ENCODE measurements at regions not wholly inside any gene's neighbourhood (a gene's known extent, or its start where the extent isn't known, plus 50 kb on each side); places are given as distances from the start of the nearest gene placed in this dataset.

- Histone ChIP-seq H3K27me3 (peaks cover 5% of the 10 kb centered on the region), H3K36me3 (replicated peaks; ENCODE audit: insufficient read depth, low read depth) (no peaks in the 10 kb centered on the region), H2AFZ (no peak overlapping the region), H3K9me2 (replicated peaks; ENCODE audit: insufficient read depth) (no peaks in the 10 kb centered on the region), H3K4me3 (no peak overlapping the region), H3K79me2 (no peaks in the 10 kb centered on the region), H3K4me2 (no peak overlapping the region), H3K27ac (no peak overlapping the region), H3K9me3 (ENCODE audit: low read depth) (no peaks in the 10 kb centered on the region), H3K4me1 (ENCODE audit: insufficient read depth) (no peaks in the 10 kb centered on the region), H4K20me1 (ENCODE audit: insufficient read depth, poor library complexity, severe bottlenecking) (no peaks in the 10 kb centered on the region)
- no peak for TF ChIP-seq CTCF (IDR thresholded peaks at IDR 0.05; ENCODE audit: poor library complexity)
- no peak for TF ChIP-seq EZH2 (IDR thresholded peaks at IDR 0.05; ENCODE audit: borderline replicate concordance)
- DNase-seq (ENCODE audit: low spot score) = no peak
- WGBS (ENCODE audit: low lambda C conversion rate, missing lambda C conversion rate) = 75% methylated on average over 6 of the region's 6 CpGs
These were observed 241.3 kb downstream of the GRIN2B start for GRCh38 chr12:13740149-13740545.

- H2AFZ ChIP-seq = no peak overlapping the region
- no peaks in the 10 kb centered on the region for H3K79me2 ChIP-seq
- DNase-seq (ENCODE audit: low spot score) = no peak
- H3K9me2 ChIP-seq (replicated peaks; ENCODE audit: insufficient read depth) = no peaks in the 10 kb centered on the region
- 93% methylated on average over 5 of the region's 5 CpGs for WGBS (ENCODE audit: low lambda C conversion rate, missing lambda C conversion rate)
- no peak for TF ChIP-seq CTCF (IDR thresholded peaks at IDR 0.05; ENCODE audit: poor library complexity)
- TF ChIP-seq EZH2 (IDR thresholded peaks at IDR 0.05; ENCODE audit: borderline replicate concordance) = no peak
- no peak for TF ChIP-seq EZH2phosphoT487 (IDR thresholded peaks at IDR 0.05; ENCODE audit: low read depth, severe bottlenecking, unreplicated experiment)
- no peak overlapping the region for H3K27ac ChIP-seq
- no peaks in the 10 kb centered on the region for H4K20me1 ChIP-seq (ENCODE audit: insufficient read depth, poor library complexity, severe bottlenecking)
- H3K4me1 ChIP-seq (ENCODE audit: insufficient read depth) = no peaks in the 10 kb centered on the region
- H3K27me3 ChIP-seq = no peaks in the 10 kb centered on the region
- H3K36me3 ChIP-seq (replicated peaks; ENCODE audit: insufficient read depth, low read depth) = no peaks in the 10 kb centered on the region
- no peaks in the 10 kb centered on the region for H3K9me3 ChIP-seq (ENCODE audit: low read depth)
- H3K4me2 ChIP-seq = no peak overlapping the region
- H3K4me3 ChIP-seq = no peak overlapping the region
These were observed 245.7 kb downstream of the GRIN2B start for GRCh38 chr12:13735734-13736133.

- DNase-seq (ENCODE audit: low spot score) = no peak
- H3K27me3 ChIP-seq = no peaks in the 10 kb centered on the region
- H3K27ac ChIP-seq = no peak overlapping the region
- H4K20me1 ChIP-seq (ENCODE audit: insufficient read depth, poor library complexity, severe bottlenecking) = no peaks in the 10 kb centered on the region
- H3K36me3 ChIP-seq (replicated peaks; ENCODE audit: insufficient read depth, low read depth) = no peaks in the 10 kb centered on the region
- H3K9me3 ChIP-seq (ENCODE audit: low read depth) = no peaks in the 10 kb centered on the region
- 54% methylated on average over 2 of the region's 2 CpGs for WGBS (ENCODE audit: low lambda C conversion rate, missing lambda C conversion rate)
- H3K79me2 ChIP-seq = no peaks in the 10 kb centered on the region
- no peak overlapping the region for H2AFZ ChIP-seq
- TF ChIP-seq EZH2 (IDR thresholded peaks at IDR 0.05; ENCODE audit: borderline replicate concordance) (no peak), EZH2phosphoT487 (IDR thresholded peaks at IDR 0.05; ENCODE audit: low read depth, severe bottlenecking, unreplicated experiment) (no peak), CTCF (IDR thresholded peaks at IDR 0.05; ENCODE audit: poor library complexity) (no peak)
- H3K4me3 ChIP-seq = no peak overlapping the region
- no peaks in the 10 kb centered on the region for H3K9me2 ChIP-seq (replicated peaks; ENCODE audit: insufficient read depth)
- no peaks in the 10 kb centered on the region for H3K4me1 ChIP-seq (ENCODE audit: insufficient read depth)
- no peak overlapping the region for H3K4me2 ChIP-seq
These were observed 246.7 kb downstream of the GRIN2B start for GRCh38 chr12:13734584-13735152.
